SK-N-SH treated with all-trans-retinoic acid at 6 μM for 48 hours (cell line): ENCODE measurements at regions not wholly inside any gene's neighbourhood (a gene's known extent, or its start where the extent isn't known, plus 50 kb on each side); places are given as distances from the start of the nearest gene placed in this dataset.

Source experiments
- ATAC-seq: fragments of 200-7000 bp; cut with Tn5 transposase; 3 replicates; pipeline ENCODE4 v1.9.1; 2020; ENCODE audit warnings: mild to moderate bottlenecking, moderate library complexity
- ARNTL ChIP-seq: fragments of 450-650 bp; formaldehyde crosslinking; IDR thresholded peaks from 2 replicates; pipeline ENCODE4 v1.5.0; 2020; ENCODE audit warnings: low read depth, mild to moderate bottlenecking, moderate library complexity, borderline replicate concordance
- BACH2 ChIP-seq: fragments of 250-450 bp; sonication (Bioruptor Pico); IDR thresholded peaks from 2 replicates; pipeline ENCODE4 v1.9.0; 2021; ENCODE audit warnings: mild to moderate bottlenecking, borderline replicate concordance
- CREB5 ChIP-seq: fragments of 250-450 bp; sonication (Bioruptor Pico); IDR thresholded peaks from 2 replicates; pipeline ENCODE4 v1.5.1; 2020; ENCODE audit warnings: low read depth, mild to moderate bottlenecking, moderate library complexity
- CSDC2 ChIP-seq: fragments of 250-450 bp; sonication (Bioruptor Pico); IDR thresholded peaks from 2 replicates; pipeline ENCODE4 v1.5.0; 2020; ENCODE audit warnings: mild to moderate bottlenecking, moderate library complexity
- GLIS3 ChIP-seq: fragments of 250-450 bp; sonication (Bioruptor Pico); IDR thresholded peaks from 2 replicates; pipeline ENCODE4 v1.5.0; 2020; ENCODE audit warnings: mild to moderate bottlenecking, moderate library complexity
- ISL1 ChIP-seq: fragments of 250-450 bp; sonication (Bioruptor Pico); IDR thresholded peaks from 2 replicates; pipeline ENCODE4 v2.1.2; 2022; ENCODE audit warnings: mild to moderate bottlenecking, moderate library complexity
- OSR1 ChIP-seq: fragments of 250-450 bp; sonication (Bioruptor Pico); IDR thresholded peaks from 2 replicates; pipeline ENCODE4 v1.8.0; 2022; ENCODE audit warnings: moderate library complexity, mild to moderate bottlenecking, inconsistent platforms
- PPARA ChIP-seq: fragments of 250-450 bp; sonication (Bioruptor Pico); IDR thresholded peaks from 2 replicates; pipeline ENCODE4 v1.5.0; 2020; ENCODE audit warnings: mild to moderate bottlenecking, borderline replicate concordance
- RARB ChIP-seq: fragments of 250-450 bp; sonication (Bioruptor Pico); IDR thresholded peaks from 2 replicates; pipeline ENCODE4 v1.8.0; 2021; ENCODE audit warnings: mild to moderate bottlenecking, moderate library complexity
- SNAI2 ChIP-seq: fragments of 250-450 bp; sonication (Bioruptor Pico); IDR thresholded peaks from 2 replicates; pipeline ENCODE4 v1.5.0; 2020; ENCODE audit warnings: mild to moderate bottlenecking, moderate library complexity
- TCF4 ChIP-seq: fragments of 250-450 bp; sonication (Bioruptor Pico); IDR thresholded peaks from 2 replicates; pipeline ENCODE4 v1.8.0; 2021; ENCODE audit warnings: mild to moderate bottlenecking, moderate library complexity, borderline replicate concordance
- TOX ChIP-seq: fragments of 250-450 bp; sonication (Bioruptor Pico); IDR thresholded peaks from 2 replicates; pipeline ENCODE4 v1.8.0; 2021; ENCODE audit warnings: mild to moderate bottlenecking, moderate library complexity, borderline replicate concordance
- TSHZ2 ChIP-seq: fragments of 250-450 bp; sonication (Bioruptor Pico); IDR thresholded peaks from 2 replicates; pipeline ENCODE4 v1.5.0; 2020; ENCODE audit warnings: mild to moderate bottlenecking, moderate library complexity
- ZC3H10 ChIP-seq: fragments of 250-450 bp; sonication (Bioruptor Pico); IDR thresholded peaks from 2 replicates; pipeline ENCODE4 v1.5.1; 2021; ENCODE audit warnings: mild to moderate bottlenecking, moderate library complexity
- ZFP3 ChIP-seq: fragments of 250-450 bp; sonication (Bioruptor Pico); IDR thresholded peaks from 2 replicates; pipeline ENCODE4 v1.5.0; 2020; ENCODE audit warnings: mild to moderate bottlenecking, moderate library complexity
- ZFP30 ChIP-seq: fragments of 450-650 bp; formaldehyde crosslinking; IDR thresholded peaks from 2 replicates; pipeline ENCODE4 v1.5.0; 2022; ENCODE audit warnings: mild to moderate bottlenecking, moderate library complexity
- ZNF565 ChIP-seq: fragments of 450-650 bp; formaldehyde crosslinking; conservative IDR thresholded peaks from 2 replicates; pipeline ENCODE4 v1.5.0; 2020; ENCODE audit warnings: low read depth, mild to moderate bottlenecking, moderate library complexity
- ZNF8 ChIP-seq: fragments of 450-650 bp; formaldehyde crosslinking; IDR thresholded peaks from 2 replicates; pipeline ENCODE4 v1.5.0; 2020; ENCODE audit warnings: mild to moderate bottlenecking, moderate library complexity
- TF ChIP-seq, protein P1 (sequence below): fragments of 250-450 bp; sonication (Bioruptor Pico); IDR thresholded peaks from 2 replicates; pipeline ENCODE4 v1.5.1; 2021; ENCODE audit warnings: mild to moderate bottlenecking, moderate library complexity
- TF ChIP-seq, protein P2 (sequence below): fragments of 250-450 bp; sonication (Bioruptor Pico); IDR thresholded peaks from 2 replicates; pipeline ENCODE4 v1.8.0; 2020; ENCODE audit warnings: mild to moderate bottlenecking, moderate library complexity, borderline replicate concordance

DNA sequence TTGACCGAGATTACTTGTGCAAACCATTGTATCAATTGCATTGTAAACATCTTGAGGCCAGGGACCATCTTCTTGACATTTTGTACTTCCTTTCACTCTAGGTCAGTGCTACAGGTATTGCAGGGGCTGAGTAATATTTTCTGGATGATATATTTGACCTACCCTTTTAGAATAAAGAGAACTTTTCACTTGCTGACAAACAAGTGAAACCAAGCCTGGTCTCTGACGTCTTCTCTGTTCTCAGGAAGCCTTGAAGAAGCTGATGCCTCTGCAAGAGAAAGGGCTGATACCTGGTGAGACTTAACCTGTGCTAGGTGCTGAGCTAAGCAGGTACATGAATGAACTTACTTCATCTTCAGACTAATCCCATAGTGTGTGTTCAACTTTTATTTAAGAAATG lies 60.5 kb upstream of the GGTLC1 start:
- ATAC-seq, result no peak
- no peak for TF ChIP-seq SNAI2 (CRISPR knock-in tag)
- no peak for TF ChIP-seq TOX
- TF ChIP-seq ISL1, result no peak
- no peak for TF ChIP-seq ZC3H10 (CRISPR knock-in tag)
- TF ChIP-seq, protein P1, sequence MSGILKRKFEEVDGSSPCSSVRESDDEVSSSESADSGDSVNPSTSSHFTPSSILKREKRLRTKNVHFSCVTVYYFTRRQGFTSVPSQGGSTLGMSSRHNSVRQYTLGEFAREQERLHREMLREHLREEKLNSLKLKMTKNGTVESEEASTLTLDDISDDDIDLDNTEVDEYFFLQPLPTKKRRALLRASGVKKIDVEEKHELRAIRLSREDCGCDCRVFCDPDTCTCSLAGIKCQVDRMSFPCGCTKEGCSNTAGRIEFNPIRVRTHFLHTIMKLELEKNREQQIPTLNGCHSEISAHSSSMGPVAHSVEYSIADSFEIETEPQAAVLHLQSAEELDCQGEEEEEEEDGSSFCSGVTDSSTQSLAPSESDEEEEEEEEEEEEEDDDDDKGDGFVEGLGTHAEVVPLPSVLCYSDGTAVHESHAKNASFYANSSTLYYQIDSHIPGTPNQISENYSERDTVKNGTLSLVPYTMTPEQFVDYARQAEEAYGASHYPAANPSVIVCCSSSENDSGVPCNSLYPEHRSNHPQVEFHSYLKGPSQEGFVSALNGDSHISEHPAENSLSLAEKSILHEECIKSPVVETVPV (CRISPR knock-in tag), result no peak
- TF ChIP-seq RARB (CRISPR knock-in tag), result no peak
- no peak for TF ChIP-seq BACH2 (CRISPR knock-in tag)
- no peak for TF ChIP-seq CREB5 (CRISPR knock-in tag)
- TF ChIP-seq GLIS3 (CRISPR knock-in tag), result no peak

DNA sequence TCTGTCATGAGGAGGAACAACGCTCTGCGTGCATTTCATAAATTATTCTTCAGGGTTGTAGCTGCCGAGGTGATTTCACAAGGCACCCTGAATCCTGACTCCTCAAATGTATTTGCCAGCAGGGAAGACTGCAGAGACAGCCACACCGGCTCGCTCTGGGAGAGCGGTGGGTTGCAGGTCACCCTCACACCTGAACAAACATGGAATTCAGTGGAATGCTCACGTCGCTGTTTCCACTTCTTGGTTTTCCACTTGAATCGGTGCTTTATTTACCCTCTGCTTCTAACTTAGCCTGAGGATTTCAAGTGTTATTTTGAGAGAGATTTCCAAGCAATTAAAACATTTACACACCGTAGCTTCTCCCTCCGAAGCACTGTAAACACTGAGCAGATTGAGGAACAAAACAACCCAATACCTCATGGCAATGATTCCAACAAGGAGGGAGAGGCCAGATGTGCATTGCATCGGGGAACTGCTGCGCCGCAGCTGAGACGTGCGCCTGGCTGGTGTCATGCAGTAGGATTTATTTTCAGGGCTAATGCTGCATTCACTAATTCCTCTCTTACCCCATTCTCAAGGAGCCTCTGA lies 59.5 kb upstream of the GGTLC1 start:
- no peak for ATAC-seq
- TF ChIP-seq TCF4 (no peak), TOX (no peak), SNAI2 (CRISPR knock-in tag) (no peak), RARB (CRISPR knock-in tag) (no peak), OSR1 (CRISPR knock-in tag) (no peak), PPARA (CRISPR knock-in tag) (no peak), ZFP3 (CRISPR knock-in tag) (no peak), ZNF565 (CRISPR knock-in tag) (no peak), ZNF8 (no peak), GLIS3 (CRISPR knock-in tag) (no peak), ISL1 (no peak), CREB5 (CRISPR knock-in tag) (no peak), TSHZ2 (no peak), CSDC2 (no peak), ARNTL (CRISPR knock-in tag) (no peak)
- TF ChIP-seq, protein P2, sequence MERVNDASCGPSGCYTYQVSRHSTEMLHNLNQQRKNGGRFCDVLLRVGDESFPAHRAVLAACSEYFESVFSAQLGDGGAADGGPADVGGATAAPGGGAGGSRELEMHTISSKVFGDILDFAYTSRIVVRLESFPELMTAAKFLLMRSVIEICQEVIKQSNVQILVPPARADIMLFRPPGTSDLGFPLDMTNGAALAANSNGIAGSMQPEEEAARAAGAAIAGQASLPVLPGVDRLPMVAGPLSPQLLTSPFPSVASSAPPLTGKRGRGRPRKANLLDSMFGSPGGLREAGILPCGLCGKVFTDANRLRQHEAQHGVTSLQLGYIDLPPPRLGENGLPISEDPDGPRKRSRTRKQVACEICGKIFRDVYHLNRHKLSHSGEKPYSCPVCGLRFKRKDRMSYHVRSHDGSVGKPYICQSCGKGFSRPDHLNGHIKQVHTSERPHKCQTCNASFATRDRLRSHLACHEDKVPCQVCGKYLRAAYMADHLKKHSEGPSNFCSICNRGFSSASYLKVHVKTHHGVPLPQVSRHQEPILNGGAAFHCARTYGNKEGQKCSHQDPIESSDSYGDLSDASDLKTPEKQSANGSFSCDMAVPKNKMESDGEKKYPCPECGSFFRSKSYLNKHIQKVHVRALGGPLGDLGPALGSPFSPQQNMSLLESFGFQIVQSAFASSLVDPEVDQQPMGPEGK (CRISPR knock-in tag), result no peak
- TF ChIP-seq, protein P1 (CRISPR knock-in tag), result no peak

DNA sequence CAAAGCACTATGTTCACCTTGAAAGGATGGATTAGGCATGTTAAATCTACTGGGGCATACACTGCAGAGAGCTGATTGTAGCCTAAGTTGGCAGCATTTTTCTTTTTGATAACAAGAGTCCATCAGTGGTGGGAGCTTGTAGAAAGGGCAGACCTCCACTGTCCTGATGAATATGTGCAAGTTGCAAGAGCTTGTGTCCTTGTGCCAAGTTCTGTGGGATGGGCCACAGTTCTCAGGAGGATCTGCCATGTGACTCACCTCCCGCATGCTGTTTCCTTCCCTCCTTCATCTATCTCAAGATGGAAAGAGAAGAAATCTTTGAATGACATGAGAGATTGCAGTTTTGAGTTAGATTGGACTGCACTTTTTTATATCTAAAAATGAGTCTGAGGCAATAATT lies 58.3 kb upstream of the GGTLC1 start:
- no peak for ATAC-seq
- TF ChIP-seq TSHZ2, result no peak
- no peak for TF ChIP-seq ZFP3 (CRISPR knock-in tag)
- TF ChIP-seq TCF4, result no peak
- no peak for TF ChIP-seq GLIS3 (CRISPR knock-in tag)
- TF ChIP-seq ZFP30 (CRISPR knock-in tag), result no peak
- no peak for TF ChIP-seq BACH2 (CRISPR knock-in tag)
